CD1c-positive myeloid dendritic cell (primary cell): ENCODE measurements at regions not wholly inside any gene's neighbourhood (a gene's known extent, or its start where the extent isn't known, plus 50 kb on each side); places are given as distances from the start of the nearest gene placed in this dataset.
"Not testable (repeated sequence)": the region's sequence is repeated elsewhere in the genome, so short reads cannot be mapped to it uniquely, and the experiment has no call there.

Source experiments
- DNase-seq: peaks from one replicate; pipeline ENCODE4 v3.0.0-alpha.2; 2016; ENCODE audit errors: extremely low spot score

- no peak for DNase-seq
Measured at GRCh38 chr19:29054886-29055675, 157.9 kb downstream of the UQCRFS1 start.

GRCh38 chr19:29048873-29049272, 164.1 kb downstream of the UQCRFS1 start:
- DNase-seq, result no peak

- DNase-seq, result no peak
Measured at GRCh38 chr19:29045679-29046254, 167.2 kb downstream of the UQCRFS1 start.

- no peak for DNase-seq
Measured at GRCh38 chr19:29044037-29044436, 168.9 kb downstream of the UQCRFS1 start.

DNA sequence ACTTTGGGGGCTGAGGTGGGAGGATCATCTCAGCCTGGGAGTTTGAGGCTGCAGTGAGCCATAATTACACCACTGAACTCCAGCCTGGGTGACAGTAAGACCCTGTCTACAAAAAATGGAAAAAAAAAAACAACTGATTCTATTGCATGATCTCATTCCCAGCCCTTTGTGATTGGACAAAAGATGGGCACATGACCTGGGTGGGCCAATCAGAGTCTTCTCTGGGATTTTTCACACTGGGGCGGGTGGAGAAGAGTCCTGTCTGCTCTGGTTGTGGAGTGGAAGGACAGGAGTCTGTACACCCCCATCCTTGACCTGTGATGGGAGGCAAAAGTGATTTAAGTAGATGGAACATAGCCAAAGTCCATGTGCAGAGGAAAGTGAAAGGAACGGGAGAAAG, 170.5 kb downstream of the UQCRFS1 start:
- DNase-seq, result no peak

DNA sequence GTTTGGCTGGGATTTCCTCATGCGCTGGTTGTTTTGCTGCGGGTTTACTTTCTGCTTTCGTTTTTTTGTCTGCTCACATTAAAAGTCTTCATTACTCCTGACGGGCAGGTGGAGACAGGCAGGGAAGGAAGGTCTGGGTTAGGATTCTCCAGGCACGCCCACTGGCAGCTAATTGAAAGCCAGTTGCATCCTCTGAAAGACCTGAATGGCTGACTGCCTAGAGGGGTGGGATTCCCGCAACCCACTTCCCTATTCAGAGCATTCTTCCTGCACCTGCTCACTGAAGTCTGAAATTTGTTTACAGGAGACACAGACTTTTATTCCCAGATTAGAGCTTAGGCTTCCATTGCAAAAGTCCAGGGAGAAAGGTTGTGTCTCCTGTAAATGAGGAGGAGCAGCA, 172.0 kb downstream of the UQCRFS1 start:
- no peak for DNase-seq

DNA sequence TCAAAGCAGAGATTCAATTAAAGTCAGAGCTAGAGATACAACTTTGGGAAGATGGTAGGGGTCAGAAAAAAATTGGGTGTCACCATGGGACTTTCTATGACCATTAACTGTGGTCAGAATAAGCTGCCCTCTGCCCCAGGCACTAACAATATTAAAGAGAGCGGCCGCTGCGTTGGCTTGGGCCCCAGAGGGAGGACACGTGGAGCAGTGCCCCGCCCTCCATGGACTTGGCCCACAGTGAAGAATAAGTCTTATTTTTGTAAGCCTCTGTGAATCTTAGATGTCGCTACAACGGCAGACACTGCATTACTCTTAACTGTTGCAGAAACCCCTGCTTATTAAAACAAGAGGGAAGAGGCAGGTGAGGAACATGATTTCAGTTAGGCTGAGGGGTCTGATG, 172.7 kb downstream of the UQCRFS1 start:
- no peak for DNase-seq

DNA sequence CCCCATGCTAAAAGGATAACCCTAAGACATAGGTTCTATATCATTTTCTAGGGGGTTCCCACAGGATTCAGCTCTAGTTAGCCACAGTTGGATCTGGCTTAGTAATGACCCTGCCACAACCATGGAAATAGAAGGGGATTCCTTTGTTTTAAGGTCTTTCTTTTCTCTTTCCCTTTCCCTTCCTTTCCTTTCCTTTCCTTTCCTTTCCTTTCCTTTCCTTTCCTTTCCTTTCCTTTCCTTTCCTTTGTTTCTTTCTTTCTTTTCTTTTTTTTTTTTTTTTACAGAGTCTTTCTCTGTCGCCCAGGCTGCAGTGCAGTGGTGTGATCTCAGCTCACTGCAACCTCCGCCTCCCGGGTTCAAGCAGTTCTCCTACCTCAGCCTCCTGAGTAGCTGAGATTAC, 173.9 kb downstream of the UQCRFS1 start:
- not testable (repeated sequence) for DNase-seq

- DNase-seq, result no peak
Measured at GRCh38 chr19:29031216-29031615, 181.7 kb downstream of the UQCRFS1 start.

GRCh38 chr19:29029268-29029958, 183.5 kb downstream of the UQCRFS1 start:
- DNase-seq, result no peak

GRCh38 chr19:29022599-29022998, 190.4 kb downstream of the UQCRFS1 start:
- no peak for DNase-seq

- DNase-seq, result no peak
Measured at GRCh38 chr19:29022165-29022564, 190.8 kb downstream of the UQCRFS1 start.

DNA sequence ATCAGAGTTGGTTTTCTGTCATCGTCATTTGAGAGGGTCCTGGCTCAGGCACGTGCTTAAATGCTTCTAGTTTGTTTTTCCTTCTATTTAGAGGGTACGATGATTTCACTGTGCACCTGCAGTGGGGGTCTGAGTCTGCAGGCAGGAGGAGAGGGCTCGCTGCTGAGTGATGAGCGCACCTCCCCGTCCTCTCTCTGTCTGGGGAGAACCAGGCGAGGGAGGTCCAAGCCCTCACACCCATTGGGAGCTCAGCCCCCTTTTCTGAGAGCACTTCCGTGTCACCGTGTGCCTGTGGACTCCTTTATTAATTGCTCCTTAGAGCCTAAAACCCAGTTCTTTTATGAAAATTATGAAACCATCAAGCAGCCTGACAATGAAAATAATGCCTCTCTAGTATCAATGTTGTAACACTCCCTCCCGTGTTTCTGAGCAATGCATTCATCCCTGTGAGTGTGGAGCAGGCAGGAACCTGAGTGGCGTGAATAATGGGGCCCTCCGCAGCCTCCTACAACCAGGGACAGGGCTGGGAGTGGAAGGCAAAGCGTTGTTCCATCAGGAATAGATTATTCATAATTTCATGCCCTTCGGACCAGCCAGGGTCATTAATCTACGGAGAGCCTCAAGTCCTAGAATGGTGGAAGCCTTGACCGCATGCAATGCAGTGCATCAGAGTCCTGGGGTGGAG, 191.6 kb downstream of the UQCRFS1 start:
- no peak for DNase-seq

DNA sequence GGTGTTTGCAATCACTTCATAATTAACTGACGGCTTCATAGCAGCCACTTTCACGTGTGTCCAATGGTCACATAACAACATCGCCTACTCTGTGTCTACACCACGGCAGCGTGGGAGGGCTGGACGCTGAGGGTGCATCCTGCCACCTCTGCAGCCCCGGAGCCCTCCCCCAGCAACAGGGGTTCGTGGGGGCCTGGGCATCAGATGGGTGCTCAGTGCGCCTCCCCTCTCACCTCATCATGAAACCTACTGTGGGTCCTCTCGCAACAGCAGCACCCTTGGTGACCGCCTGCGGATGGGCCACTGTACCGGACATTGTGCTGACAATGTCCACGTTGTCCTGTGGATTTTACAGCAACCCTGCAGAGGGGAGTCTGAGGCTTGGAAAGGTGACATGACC, 193.5 kb downstream of the UQCRFS1 start:
- no peak for DNase-seq

- DNase-seq, result no peak
Measured at GRCh38 chr19:29018542-29018941, 194.4 kb downstream of the UQCRFS1 start.

DNA sequence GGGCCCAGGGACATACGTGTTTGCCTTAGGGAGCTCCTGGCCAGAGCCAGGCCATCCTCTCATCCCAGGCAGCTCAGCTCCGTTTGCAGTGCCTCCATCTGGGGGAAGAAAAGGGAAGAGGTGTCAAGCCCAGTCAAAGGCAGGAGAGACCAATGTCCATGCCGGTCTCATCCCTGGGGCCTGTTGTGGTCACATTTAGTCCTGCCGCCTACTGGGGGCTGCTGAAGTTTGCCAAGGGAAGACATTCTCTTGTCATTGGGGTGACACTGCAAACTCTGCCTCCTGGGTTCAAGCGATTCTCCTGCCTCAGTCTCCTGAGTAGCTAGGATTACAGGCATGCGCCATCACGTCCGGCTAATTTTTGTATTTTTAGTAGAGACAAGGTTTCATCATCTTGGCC, 195.2 kb downstream of the UQCRFS1 start:
- no peak for DNase-seq

DNA sequence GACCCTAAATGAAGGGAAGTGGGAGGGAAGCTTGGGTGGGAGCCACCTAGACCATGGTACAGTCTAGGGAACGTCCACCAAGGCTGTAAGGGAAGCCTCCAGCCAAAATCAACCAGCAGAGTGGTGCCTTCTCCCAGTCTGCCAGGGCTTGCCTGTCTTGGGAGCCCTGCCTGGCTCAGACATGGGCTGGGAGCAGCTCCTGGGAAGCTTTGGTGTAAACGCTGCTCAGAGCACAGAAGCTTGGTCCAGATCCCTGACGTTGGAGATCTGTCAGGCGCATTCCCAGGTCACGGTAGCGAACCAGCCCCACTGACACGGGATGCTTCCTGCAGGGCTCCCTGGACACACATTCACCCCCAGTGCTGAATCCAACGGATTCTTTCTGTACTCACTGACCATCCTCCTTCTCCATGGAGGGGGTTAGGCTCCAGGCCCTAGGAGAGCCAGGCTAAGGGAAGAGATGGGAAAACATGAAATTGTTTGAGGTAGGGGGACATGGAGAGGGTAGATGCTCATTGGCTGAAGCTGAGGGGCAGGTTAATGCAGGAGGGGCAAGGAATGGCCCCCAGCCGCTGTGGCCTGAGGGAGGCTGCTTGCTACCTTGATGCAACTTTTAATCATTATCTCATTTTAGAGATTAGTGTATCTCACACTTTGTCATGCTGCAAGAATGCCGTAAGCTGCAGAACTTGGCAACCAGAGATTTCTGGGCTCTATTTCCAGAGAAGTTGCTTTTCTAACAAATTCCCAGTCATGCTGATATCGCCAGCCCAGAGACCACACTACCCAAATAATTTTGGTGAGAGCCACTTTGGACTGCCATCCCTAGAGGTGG, 195.8 kb downstream of the UQCRFS1 start:
- no peak for DNase-seq

- no peak for DNase-seq
Measured at GRCh38 chr19:29016353-29016752, 196.6 kb downstream of the UQCRFS1 start.

DNA sequence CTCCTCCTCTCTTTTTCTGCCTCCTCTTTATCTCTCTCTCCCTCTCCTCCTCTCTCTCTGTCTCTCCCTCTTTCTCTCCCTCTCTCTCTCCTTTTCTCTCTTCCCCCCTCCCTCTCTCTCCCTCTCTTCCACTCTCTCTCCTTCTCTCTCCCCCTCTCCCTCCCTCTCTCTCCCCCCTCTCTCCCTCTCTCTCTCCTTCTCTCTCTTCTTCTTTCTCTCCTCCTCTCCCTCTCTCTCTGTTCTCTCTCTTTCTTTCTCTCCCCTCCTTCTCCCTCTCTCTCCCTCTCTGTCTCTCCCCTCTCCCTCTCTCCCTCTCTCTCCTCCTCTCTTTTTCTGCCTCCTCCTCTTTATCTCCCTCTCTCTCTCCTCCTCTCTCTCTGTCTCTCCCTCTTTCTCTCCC, 197.4 kb downstream of the UQCRFS1 start:
- DNase-seq, result no peak

- no peak for DNase-seq
Measured at GRCh38 chr19:29014857-29015436, 198.0 kb downstream of the UQCRFS1 start.

GRCh38 chr19:29013988-29014387, 199.0 kb downstream of the UQCRFS1 start:
- no peak for DNase-seq
